ENCODE measurements at regions not wholly inside any gene's neighbourhood (a gene's known extent, or its start where the extent isn't known, plus 50 kb on each side); places are given as distances from the start of the nearest gene placed in this dataset.

- TF ChIP-seq, protein P1, sequence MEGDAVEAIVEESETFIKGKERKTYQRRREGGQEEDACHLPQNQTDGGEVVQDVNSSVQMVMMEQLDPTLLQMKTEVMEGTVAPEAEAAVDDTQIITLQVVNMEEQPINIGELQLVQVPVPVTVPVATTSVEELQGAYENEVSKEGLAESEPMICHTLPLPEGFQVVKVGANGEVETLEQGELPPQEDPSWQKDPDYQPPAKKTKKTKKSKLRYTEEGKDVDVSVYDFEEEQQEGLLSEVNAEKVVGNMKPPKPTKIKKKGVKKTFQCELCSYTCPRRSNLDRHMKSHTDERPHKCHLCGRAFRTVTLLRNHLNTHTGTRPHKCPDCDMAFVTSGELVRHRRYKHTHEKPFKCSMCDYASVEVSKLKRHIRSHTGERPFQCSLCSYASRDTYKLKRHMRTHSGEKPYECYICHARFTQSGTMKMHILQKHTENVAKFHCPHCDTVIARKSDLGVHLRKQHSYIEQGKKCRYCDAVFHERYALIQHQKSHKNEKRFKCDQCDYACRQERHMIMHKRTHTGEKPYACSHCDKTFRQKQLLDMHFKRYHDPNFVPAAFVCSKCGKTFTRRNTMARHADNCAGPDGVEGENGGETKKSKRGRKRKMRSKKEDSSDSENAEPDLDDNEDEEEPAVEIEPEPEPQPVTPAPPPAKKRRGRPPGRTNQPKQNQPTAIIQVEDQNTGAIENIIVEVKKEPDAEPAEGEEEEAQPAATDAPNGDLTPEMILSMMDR (IDR thresholded peaks at IDR 0.05 in 2 of 3, conservative IDR thresholded peaks at IDR 0.05 in 1 of 3; ENCODE audit: borderline replicate concordance in 1 of 3, insufficient read depth in 1 of 3, low read depth in 2 of 3, low read length in 2 of 3) = no peak
- TF ChIP-seq POLR2A (IDR thresholded peaks at IDR 0.05; ENCODE audit: borderline replicate concordance, extremely low read depth, insufficient read depth, insufficient read length) (no peak), SP1 (IDR thresholded peaks at IDR 0.05; ENCODE audit: low read depth) (no peak), JUND (IDR thresholded peaks at IDR 0.05) (no peak), POLR2AphosphoS5 (IDR thresholded peaks at IDR 0.05; ENCODE audit: low read depth, low read length) (no peak), RAD21 (IDR thresholded peaks at IDR 0.05; ENCODE audit: low read depth) (no peak), SIN3A (IDR thresholded peaks at IDR 0.05; ENCODE audit: low read depth) (no peak)
These were observed 294.8 kb downstream of the GADD45G start for GRCh38 chr9:89899573-89899972.
